ENCODE measurements at regions not wholly inside any gene's neighbourhood (a gene's known extent, or its start where the extent isn't known, plus 50 kb on each side); places are given as distances from the start of the nearest gene placed in this dataset.

- Mint-ChIP-seq H3K27ac (ENCODE audit: unreplicated experiment) (no peak overlapping the region), H3K4me1 (ENCODE audit: unreplicated experiment) (peaks cover 8% of the 10 kb centered on the region), H3K4me3 (ENCODE audit: unreplicated experiment) (no peak overlapping the region), H3K36me3 (ENCODE audit: low read depth, unreplicated experiment) (no peaks in the 10 kb centered on the region), H3K9me3 (ENCODE audit: unreplicated experiment) (no peaks in the 10 kb centered on the region), H3K27me3 (ENCODE audit: unreplicated experiment) (no peaks in the 10 kb centered on the region)
- DNase-seq (ENCODE audit: low spot score) = no peak
- TF ChIP-seq, protein P1, sequence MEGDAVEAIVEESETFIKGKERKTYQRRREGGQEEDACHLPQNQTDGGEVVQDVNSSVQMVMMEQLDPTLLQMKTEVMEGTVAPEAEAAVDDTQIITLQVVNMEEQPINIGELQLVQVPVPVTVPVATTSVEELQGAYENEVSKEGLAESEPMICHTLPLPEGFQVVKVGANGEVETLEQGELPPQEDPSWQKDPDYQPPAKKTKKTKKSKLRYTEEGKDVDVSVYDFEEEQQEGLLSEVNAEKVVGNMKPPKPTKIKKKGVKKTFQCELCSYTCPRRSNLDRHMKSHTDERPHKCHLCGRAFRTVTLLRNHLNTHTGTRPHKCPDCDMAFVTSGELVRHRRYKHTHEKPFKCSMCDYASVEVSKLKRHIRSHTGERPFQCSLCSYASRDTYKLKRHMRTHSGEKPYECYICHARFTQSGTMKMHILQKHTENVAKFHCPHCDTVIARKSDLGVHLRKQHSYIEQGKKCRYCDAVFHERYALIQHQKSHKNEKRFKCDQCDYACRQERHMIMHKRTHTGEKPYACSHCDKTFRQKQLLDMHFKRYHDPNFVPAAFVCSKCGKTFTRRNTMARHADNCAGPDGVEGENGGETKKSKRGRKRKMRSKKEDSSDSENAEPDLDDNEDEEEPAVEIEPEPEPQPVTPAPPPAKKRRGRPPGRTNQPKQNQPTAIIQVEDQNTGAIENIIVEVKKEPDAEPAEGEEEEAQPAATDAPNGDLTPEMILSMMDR (IDR thresholded peaks at IDR 0.05; ENCODE audit: unreplicated experiment) = no peak
These were observed 165.3 kb upstream of the DPYD start for GRCh38 chr1:98086156-98086555.

GRCh38 chr1:98084188-98084587 is 163.4 kb upstream of the DPYD start:
- TF ChIP-seq, protein P1 (IDR thresholded peaks at IDR 0.05; ENCODE audit: unreplicated experiment) = no peak
- Mint-ChIP-seq H3K9me3 (ENCODE audit: unreplicated experiment) (no peaks in the 10 kb centered on the region), H3K27ac (ENCODE audit: unreplicated experiment) (no peak overlapping the region), H3K4me1 (ENCODE audit: unreplicated experiment) (peaks cover 13% of the 10 kb centered on the region), H3K36me3 (ENCODE audit: low read depth, unreplicated experiment) (no peaks in the 10 kb centered on the region), H3K27me3 (ENCODE audit: unreplicated experiment) (no peaks in the 10 kb centered on the region), H3K4me3 (ENCODE audit: unreplicated experiment) (no peak overlapping the region)
- DNase-seq (ENCODE audit: low spot score) = no peak

- Mint-ChIP-seq H3K9me3 (ENCODE audit: unreplicated experiment) (no peaks in the 10 kb centered on the region), H3K27me3 (ENCODE audit: unreplicated experiment) (no peaks in the 10 kb centered on the region), H3K27ac (ENCODE audit: unreplicated experiment) (no peak overlapping the region), H3K4me3 (ENCODE audit: unreplicated experiment) (no peak overlapping the region), H3K36me3 (ENCODE audit: low read depth, unreplicated experiment) (no peaks in the 10 kb centered on the region), H3K4me1 (ENCODE audit: unreplicated experiment) (peaks cover 13% of the 10 kb centered on the region)
- DNase-seq (ENCODE audit: low spot score) = no peak
- TF ChIP-seq, protein P1 (IDR thresholded peaks at IDR 0.05; ENCODE audit: unreplicated experiment) = no peak
These were observed 161.1 kb upstream of the DPYD start for GRCh38 chr1:98081944-98082343.

DNA sequence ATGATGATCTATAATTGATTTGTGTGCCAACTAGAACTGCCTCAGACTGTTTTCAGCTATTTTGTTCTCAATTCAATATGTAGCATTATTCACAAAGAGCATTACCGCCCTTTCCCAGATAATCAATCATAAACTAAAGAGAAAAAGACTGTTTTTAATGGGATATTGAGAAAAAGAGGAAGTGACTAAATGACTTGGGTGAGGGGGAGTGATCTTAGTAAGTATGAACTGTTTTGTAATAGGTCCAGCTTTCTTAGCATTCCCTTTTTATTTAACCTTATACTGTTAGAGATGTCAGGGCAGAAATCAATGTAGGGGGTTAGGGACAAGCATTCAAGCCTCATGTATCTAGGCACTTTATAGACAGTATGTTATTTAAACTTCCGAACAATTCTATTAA is 157.8 kb upstream of the DPYD start:
- H3K36me3 Mint-ChIP-seq (ENCODE audit: low read depth, unreplicated experiment) = no peaks in the 10 kb centered on the region
- peaks cover 5% of the 10 kb centered on the region for H3K4me1 Mint-ChIP-seq (ENCODE audit: unreplicated experiment)
- H3K4me3 Mint-ChIP-seq (ENCODE audit: unreplicated experiment) = no peak overlapping the region
- no peaks in the 10 kb centered on the region for H3K9me3 Mint-ChIP-seq (ENCODE audit: unreplicated experiment)
- no peak for DNase-seq (ENCODE audit: low spot score)
- TF ChIP-seq, protein P1 (IDR thresholded peaks at IDR 0.05; ENCODE audit: unreplicated experiment) = no peak
- no peaks in the 10 kb centered on the region for H3K27me3 Mint-ChIP-seq (ENCODE audit: unreplicated experiment)
- no peak overlapping the region for H3K27ac Mint-ChIP-seq (ENCODE audit: unreplicated experiment)

- no peaks in the 10 kb centered on the region for H3K36me3 Mint-ChIP-seq (ENCODE audit: low read depth, unreplicated experiment)
- H3K27me3 Mint-ChIP-seq (ENCODE audit: unreplicated experiment) = no peaks in the 10 kb centered on the region
- no peak overlapping the region for H3K27ac Mint-ChIP-seq (ENCODE audit: unreplicated experiment)
- no peak overlapping the region for H3K4me3 Mint-ChIP-seq (ENCODE audit: unreplicated experiment)
- H3K4me1 Mint-ChIP-seq (ENCODE audit: unreplicated experiment) = peaks cover 5% of the 10 kb centered on the region
- DNase-seq (ENCODE audit: low spot score) = no peak
- TF ChIP-seq, protein P1 (IDR thresholded peaks at IDR 0.05; ENCODE audit: unreplicated experiment) = no peak
- H3K9me3 Mint-ChIP-seq (ENCODE audit: unreplicated experiment) = no peaks in the 10 kb centered on the region
These were observed 156.9 kb upstream of the DPYD start for GRCh38 chr1:98077691-98078090.

All from endothelial cell (in vitro differentiated cells).